ENCODE measurements at regions not wholly inside any gene's neighbourhood (a gene's known extent, or its start where the extent isn't known, plus 50 kb on each side); places are given as distances from the start of the nearest gene placed in this dataset.

- DNase-seq: no peak
Observed at GRCh38 chr3:30502742-30503073, 103.7 kb upstream of the TGFBR2 start.

GRCh38 chr3:30503446-30503845, 103.0 kb upstream of the TGFBR2 start:
- DNase-seq: no peak

DNA sequence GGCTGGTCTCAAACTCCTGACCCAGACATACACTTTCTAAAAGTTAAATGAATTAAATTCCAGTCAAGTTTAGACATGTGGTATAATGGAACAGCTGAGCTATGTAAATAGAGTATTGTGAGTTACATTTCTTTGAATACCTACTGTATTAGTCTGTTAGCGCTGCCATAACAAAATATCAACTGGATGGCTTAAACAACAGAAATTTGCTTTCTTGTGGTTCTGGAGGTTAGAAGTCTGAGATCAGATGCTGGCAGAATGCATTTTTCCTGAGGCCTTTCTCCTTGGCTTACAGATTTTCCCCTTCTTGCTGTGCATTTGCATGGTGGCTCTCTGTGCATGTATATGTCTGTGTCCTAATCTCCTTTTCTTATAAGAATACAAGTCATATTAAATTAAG, 101.5 kb upstream of the TGFBR2 start:
- no peak for DNase-seq

DNA sequence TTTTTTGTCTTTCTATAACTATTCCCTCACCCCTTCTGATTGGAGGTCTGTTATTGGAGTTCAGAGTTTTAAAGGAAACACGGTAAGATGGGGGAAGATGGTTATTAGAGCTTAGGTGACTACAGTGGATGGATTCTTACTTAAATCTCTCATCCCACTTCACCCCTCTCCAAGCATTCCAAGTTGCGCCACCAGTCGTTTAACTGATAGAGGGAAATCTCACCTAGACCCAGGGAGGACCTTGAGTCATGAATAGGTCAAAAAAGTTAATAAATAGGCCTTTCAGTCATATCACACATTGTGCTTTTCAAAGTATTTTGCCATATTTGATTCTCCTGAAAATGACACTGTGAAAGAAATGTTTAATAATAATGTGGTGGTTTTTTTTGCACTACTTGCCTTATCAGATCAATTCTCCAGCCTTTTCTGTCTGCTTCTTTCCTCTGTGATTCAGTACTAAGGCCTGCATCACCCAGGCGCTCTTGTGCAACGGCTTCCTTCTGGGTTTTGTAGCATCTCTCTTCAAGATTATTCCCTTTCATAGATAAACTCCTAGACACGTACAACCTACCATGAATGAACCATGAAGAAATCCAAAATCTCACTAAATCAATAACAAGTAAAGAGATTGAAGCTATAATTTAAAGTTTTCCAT, 100.4 kb upstream of the TGFBR2 start:
- no peak for DNase-seq

GRCh38 chr3:30508339-30508738, 98.1 kb upstream of the TGFBR2 start:
- no peak for DNase-seq

GRCh38 chr3:30510596-30510995, 95.8 kb upstream of the TGFBR2 start:
- no peak for DNase-seq

DNA sequence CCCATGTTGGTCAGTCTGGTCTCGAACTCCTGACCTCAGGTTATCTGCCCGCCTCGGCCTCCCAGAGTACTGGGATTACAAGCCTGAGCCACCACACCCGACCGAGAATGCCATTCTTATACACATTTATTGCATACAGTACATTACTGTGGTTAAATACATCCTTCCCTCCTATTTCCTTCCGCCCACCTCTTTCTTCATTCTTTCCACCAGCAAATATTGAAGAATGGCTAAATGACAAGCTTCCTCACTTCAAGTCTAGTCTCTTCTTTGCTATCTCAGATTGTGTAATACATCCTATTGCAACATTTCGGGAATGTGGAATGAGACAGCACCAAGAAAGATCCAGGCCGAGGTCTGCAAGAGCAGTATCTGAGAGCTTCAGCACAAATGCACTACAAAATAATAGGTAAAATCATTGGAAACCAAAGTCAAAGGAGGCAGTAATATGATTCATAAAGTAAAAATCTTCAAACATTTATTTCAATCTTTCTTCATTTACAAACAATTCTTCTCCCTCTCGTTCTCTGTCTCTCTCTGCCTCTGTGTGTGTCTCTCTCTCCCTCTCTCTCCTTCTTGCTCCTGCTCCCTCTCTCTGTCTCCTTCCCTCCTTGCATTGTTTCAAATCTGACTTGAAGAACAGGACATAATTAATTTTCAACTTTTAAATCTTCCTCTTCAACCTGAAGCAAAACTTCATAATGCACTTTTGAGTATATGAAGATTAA, 94.7 kb upstream of the TGFBR2 start:
- no peak for DNase-seq

DNA sequence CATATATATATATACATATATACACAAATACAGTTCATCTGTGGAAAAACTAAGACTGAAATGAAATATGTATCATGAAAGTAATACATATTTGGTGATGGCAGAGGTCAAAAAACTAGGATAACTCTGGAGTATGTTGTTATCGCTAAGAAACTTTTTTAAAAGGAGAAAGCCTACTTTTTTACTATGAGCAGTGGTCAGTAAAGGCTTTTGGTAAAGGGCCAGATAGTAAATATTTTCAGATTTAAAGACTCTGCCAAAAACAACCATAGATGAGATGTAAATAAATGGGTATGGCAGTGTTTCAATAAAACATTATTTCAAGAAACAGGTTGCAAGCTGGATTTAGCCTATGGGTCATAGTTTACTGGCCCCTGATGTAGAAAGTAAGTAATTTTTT, 93.8 kb upstream of the TGFBR2 start:
- no peak for DNase-seq

DNA sequence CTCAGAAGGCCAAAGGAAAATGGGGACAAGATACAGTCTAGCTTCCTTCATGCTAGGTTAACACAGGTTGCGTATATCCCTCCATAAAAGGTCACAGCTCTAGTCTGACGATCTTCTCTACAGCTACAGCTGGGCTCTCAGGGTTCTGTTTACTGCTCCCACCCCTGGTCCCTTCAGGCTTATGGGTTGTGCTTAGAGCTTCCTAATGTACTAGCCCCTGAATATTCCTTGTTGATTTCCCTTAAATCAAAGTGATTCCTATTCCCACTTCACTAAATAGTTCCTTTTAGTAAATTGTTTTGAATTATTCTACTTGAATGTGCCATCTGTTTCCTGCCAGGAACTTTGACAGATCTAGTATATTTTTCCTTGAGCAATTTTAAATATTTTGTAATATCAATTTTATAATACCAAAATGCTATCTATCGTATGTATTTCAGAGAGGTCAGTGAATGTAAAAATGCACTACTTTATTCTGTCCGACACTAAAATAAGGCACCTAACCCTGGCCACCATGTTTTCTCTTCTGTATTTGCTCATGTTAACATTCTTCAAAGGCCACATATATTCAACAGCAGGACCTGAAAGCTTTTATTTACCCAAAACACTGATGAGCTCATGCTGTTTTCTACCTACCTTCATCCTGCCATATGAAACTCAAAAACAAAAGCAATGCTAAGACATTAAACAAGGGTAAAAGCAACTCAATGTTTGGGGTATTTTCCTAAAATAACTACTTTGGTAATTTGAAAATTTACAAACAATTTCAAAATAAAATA, 92.8 kb upstream of the TGFBR2 start:
- DNase-seq: no peak

DNA sequence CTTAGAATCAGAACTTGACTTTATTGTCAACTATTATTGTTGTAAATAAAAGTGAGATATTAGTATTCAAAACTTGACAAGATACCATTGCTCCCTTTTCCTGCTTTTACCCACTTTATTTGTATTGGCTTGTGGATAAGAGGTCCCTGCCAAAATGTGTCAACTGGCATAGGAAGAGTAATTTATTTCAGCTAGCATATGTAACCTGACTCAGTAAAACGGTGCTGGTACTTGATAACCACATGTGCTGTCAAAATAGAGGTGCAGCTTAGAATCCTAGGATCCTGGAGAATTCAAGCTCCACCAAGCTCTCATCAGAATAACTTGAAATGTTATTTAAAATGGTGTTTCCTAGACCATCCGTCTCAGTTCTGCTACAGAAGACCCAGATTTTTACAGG, 90.2 kb upstream of the TGFBR2 start:
- DNase-seq: no peak

DNA sequence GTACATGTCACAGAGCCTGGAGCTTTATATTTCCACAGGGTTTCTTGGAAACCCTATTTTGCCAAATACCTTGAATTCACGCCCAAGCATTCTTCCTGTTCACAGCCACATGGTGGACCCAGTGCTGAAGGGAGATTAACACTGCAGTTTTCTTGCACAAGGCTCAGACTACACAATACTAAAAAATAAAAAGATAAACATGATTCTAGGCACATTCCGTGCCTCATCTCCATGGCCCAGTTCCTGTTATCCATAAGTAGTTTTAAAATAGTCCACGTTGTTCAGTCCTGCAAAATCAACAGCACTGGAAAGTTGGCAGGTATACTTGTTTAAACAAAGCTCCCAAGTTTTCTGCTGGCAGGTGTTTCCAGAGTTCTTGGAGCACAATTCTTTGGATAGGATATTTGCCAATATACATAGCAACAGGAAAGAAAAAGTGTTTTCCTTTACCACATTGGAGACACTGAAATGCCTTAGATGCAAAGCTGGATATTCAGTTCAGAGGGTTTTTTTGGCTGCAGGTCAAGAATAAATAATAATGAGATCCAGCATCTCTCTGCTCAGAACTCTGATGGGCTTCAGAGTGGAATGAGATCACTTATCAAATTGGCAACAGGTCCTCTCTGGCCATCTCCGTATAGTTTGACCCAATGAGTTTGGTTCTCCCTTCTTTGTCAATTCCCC, 88.1 kb upstream of the TGFBR2 start:
- DNase-seq: no peak

- no peak for DNase-seq
Observed at GRCh38 chr3:30518872-30519271, 87.5 kb upstream of the TGFBR2 start.

- DNase-seq: no peak
Observed at GRCh38 chr3:30520699-30521098, 85.7 kb upstream of the TGFBR2 start.

GRCh38 chr3:30521156-30521715, 85.2 kb upstream of the TGFBR2 start:
- no peak for DNase-seq

- no peak for DNase-seq
Observed at GRCh38 chr3:30522476-30522875, 83.9 kb upstream of the TGFBR2 start.

GRCh38 chr3:30523366-30523765, 83.0 kb upstream of the TGFBR2 start:
- no peak for DNase-seq

DNA sequence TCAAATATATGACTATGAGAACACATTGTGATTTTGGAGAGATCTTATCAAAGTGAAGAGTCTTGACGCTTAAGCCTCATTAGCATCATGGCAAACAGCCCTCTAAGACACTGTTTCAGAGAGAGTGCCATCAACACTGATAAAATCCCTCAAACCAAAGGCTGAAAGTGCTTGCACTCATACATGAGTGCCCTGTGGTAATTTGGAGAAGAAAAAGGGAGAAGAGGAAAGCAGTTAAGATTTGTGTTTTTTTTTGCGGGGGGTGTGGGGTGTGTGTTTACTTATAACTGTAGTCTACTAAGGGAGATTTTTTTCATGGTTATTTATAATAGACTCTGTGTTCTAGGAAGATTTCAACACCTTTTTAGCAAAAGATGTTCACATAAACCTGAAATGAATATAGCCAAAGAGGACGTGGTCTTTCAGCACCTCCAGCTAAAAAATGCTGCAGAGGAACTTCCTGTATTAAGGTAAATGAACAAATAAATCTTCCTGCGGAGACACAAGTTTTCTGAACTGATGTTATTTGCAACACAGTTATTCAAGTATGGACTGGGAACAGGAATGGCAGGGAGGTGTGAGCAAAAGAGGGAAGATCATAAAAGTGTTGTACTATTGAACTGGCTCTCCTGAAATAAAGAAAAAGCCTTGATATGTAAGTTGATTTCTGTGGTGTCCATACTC, 81.9 kb upstream of the TGFBR2 start:
- DNase-seq: no peak

DNA sequence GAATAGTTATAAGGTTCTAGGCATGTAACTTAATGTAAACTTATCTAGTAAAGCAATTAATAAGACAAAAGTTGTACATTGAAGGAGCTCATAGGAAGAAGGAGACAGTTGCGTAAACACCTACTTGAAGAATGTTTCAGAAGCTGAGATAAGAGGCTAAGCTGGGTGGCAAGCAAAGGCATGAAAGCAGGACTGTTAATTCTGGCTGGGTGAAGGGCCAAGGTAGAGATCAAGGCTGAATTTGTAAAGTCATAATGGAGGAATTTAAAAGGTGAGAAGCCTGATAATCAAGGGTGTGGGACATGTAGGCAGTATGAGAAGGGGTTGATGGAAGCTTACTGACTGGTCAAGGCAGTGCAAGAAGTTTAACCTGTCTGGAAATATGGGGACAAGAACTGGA, 80.4 kb upstream of the TGFBR2 start:
- DNase-seq: no peak

DNA sequence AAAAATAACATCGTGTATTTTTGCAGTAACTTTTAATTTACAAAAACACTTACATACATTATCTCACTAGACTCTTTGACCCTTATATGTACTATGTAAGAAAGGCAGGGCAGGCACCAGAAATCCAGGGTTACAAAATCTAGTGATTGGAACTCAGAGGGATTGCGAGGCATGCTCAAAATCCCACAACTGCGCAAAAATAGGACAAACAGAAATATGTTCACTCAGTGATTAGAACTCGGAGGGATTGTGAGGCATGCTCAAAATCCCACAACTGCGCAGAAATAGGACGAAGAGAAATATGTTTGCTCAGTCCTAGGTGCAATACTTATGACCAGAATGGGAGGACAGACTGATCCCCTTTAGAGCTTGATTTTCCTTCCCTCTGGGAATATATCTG, 79.2 kb upstream of the TGFBR2 start:
- DNase-seq: no peak

DNA sequence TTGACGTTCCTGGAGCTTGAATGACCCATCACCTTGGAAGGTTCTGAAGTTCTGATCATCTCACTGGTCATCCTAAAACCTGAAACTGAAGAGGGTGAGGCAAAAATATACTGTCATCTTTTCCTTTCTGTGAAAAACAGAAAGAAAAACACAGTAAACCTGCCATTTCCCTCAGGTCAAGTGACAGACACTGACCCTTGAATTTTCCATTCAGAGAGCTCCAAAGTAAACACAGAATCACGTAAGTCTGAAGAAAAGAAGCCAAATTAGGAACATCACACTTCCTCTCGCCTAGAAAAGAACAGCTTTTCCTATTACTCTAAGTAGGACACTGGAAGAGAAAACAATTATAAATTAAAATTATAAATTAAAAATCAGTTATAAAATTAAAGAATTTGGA, 78.7 kb upstream of the TGFBR2 start:
- DNase-seq: no peak

DNA sequence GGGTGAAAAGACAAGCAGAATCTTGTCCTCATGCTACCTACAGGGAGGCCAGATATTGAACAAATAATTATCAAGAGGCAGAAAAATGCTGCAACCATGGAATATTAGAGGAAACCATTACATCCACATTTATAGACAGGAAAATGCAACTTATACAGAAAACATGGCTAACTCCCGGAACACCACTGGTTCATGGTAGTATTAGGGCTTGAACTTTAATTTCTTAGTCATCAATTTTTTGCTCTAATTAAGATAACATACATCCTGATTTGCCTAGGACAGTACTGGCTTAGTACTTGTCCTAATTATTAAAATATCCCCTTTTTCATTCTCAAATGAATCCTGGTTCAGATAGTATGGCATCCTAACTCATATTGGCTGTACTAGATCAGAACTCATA, 76.3 kb upstream of the TGFBR2 start:
- DNase-seq: no peak

GRCh38 chr3:30531017-30531570, 75.3 kb upstream of the TGFBR2 start:
- DNase-seq: no peak

Data from RPMI8226 (cell line).